Upper lobe of left lung (tissue), 4 donors: ENCODE measurements at regions not wholly inside any gene's neighbourhood (a gene's known extent, or its start where the extent isn't known, plus 50 kb on each side); places are given as distances from the start of the nearest gene placed in this dataset.

Source experiments
- EP300 ChIP-seq, 4 donors: sonication (generic); formaldehyde crosslinking; IDR thresholded peaks; one replicate each; pipeline ENCODE4 v1.5.1; 2017; ENCODE audit warnings: antibody characterized with exemption in 4 of 4, control low read depth in 2 of 4
- POLR2A ChIP-seq, 4 donors: fragments of 450-650 bp; IDR thresholded peaks; one replicate each; pipeline ENCODE4 v1.5.1; 2016 to 2017; ENCODE audit warnings: antibody characterized with exemption in 4 of 4, mild to moderate bottlenecking in 2 of 4
- TF ChIP-seq, protein P1 (sequence below), 6 experiments: fragments of 450-650 bp in 4 of 6; fragments of 200-600 bp in 2 of 6; sonication (generic) in 2 of 6; IDR thresholded peaks; one replicate each; pipeline ENCODE4 v1.5.1; 2016 to 2019; ENCODE audit warnings: antibody characterized with exemption in 6 of 6

DNA sequence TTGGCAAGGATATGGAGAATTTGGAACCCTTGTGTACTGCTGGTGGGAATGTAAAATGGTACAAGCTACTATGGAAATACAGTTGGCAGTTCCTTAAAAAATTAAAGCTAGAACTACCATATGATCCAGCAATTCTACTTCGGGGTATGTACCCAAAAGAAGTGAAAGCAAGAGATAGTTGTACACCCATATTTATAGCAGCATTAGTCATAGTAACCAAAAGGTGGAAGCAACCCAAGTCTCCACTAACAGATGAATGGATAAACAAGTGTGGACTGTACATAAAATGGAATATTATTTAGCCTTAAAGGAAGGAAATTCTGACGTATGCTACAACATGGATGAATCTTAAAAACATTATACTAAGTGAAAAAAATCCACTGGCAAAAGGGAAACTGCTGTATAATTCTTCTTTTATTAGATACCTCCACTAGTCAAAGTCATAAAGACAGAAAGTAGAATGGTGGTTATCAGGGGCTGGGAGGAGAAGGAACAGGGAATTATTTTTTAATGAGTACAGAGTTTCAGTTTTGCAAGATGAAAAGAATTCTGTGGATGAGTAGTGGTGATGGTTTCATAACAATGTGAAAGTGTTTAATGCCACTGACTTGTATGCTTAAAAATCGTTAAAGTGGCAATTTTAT is 141.6 kb downstream of the RXFP2 start:
- TF ChIP-seq, protein P1, sequence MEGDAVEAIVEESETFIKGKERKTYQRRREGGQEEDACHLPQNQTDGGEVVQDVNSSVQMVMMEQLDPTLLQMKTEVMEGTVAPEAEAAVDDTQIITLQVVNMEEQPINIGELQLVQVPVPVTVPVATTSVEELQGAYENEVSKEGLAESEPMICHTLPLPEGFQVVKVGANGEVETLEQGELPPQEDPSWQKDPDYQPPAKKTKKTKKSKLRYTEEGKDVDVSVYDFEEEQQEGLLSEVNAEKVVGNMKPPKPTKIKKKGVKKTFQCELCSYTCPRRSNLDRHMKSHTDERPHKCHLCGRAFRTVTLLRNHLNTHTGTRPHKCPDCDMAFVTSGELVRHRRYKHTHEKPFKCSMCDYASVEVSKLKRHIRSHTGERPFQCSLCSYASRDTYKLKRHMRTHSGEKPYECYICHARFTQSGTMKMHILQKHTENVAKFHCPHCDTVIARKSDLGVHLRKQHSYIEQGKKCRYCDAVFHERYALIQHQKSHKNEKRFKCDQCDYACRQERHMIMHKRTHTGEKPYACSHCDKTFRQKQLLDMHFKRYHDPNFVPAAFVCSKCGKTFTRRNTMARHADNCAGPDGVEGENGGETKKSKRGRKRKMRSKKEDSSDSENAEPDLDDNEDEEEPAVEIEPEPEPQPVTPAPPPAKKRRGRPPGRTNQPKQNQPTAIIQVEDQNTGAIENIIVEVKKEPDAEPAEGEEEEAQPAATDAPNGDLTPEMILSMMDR (IDR thresholded peaks at IDR 0.05), result no peak
- no peak for TF ChIP-seq POLR2A (IDR thresholded peaks at IDR 0.05)
- TF ChIP-seq EP300 (IDR thresholded peaks at IDR 0.05), result no peak
